ENCODE measurements at regions not wholly inside any gene's neighbourhood (a gene's known extent, or its start where the extent isn't known, plus 50 kb on each side); places are given as distances from the start of the nearest gene placed in this dataset.

GRCh38 chrX:109939498-109939897 is 63.4 kb upstream of the TMEM164 start:
- BruUV-seq (replicated peaks): no TSS peak
- Histone ChIP-seq H3K4me1 (ENCODE audit: control insufficient read depth, insufficient read depth, low read length) (no peaks in the 10 kb centered on the region), H3K36me3 (ENCODE audit: control insufficient read depth in 2 of 2, insufficient read depth in 2 of 2, low read length in 1 of 2) (no peaks in the 10 kb centered on the region), H2AFZ (ENCODE audit: control insufficient read depth, low read depth, low read length) (no peak overlapping the region), H3K9ac (ENCODE audit: control insufficient read depth, insufficient read depth, low read length) (no peak overlapping the region), H4K20me1 (ENCODE audit: control insufficient read depth, insufficient read depth) (no peaks in the 10 kb centered on the region), H3K79me2 (ENCODE audit: control insufficient read depth, insufficient read depth, low read length) (no peaks in the 10 kb centered on the region), H3K9me3 (replicated peaks; ENCODE audit: control insufficient read depth, insufficient read depth, low read length) (no peaks in the 10 kb centered on the region), H3K27ac (ENCODE audit: control insufficient read depth, insufficient read depth) (no peak overlapping the region), H3K4me3 (no peak overlapping the region), H3K4me2 (ENCODE audit: control insufficient read depth, insufficient read depth) (no peak overlapping the region), H3K27me3 (replicated peaks in 1 of 2; ENCODE audit: control insufficient read depth in 2 of 2, insufficient read depth in 2 of 2, low read length in 1 of 2) (no peaks in the 10 kb centered on the region; a peak in 1 of 4 replicates)
- TF ChIP-seq EGR1 (IDR thresholded peaks at IDR 0.05; ENCODE audit: borderline replicate concordance in 1 of 2, low read depth in 2 of 2, low read length in 2 of 2) (no peak), SMARCA5 (IDR thresholded peaks at IDR 0.05) (no peak), ZNF592 (IDR thresholded peaks at IDR 0.05) (no peak), SIX5 (IDR thresholded peaks at IDR 0.05; ENCODE audit: low read depth, low read length, severe bottlenecking) (no peak), NR2F1 (conservative IDR thresholded peaks at IDR 0.05) (no peak), BCL11A (IDR thresholded peaks at IDR 0.05; ENCODE audit: low read depth, low read length) (no peak), NFYB (IDR thresholded peaks at IDR 0.05; ENCODE audit: insufficient read depth, low read depth, low read length) (no peak), KDM1A (IDR thresholded peaks at IDR 0.05; ENCODE audit: borderline replicate concordance) (no peak), NR2C2 (IDR thresholded peaks at IDR 0.05; ENCODE audit: borderline replicate concordance, control insufficient read depth, insufficient read length, low read depth) (no peak), EZH2 (IDR thresholded peaks at IDR 0.05; ENCODE audit: borderline replicate concordance, control insufficient read depth, low read depth, low read length) (no peak)
- in situ Hi-C loops (cut with MboI) (no loop called here), intact Hi-C loops (cut with micrococcal nuclease; ENCODE audit: unreplicated experiment) (no loop called here)
- no peak for FAIRE-seq
- ChIA-PET RAD21 (ENCODE audit: unreplicated experiment) (no interaction called here), SMC1A (ENCODE audit: uncharacterized antibody, unreplicated experiment) (interaction anchor here (1.2 kb wide), 1 partner anchor 454 kb away, joined by 3 read pairs; no protein-coding TSS in a partner anchor), CTCF (interaction anchor here (1.3 to 1.4 kb wide), 2 partner anchors 19 to 48 kb away, joined by 3 to 4 read pairs; no protein-coding TSS in a partner anchor), POLR2A (no interaction called here)
- ATAC-seq: no peak
- DNase-seq (ENCODE audit: low read depth, low spot score): no peak
- WGBS (ENCODE audit: insufficient coverage, insufficient replicate concordance, low lambda C conversion rate, missing lambda C conversion rate): 0% methylated on average over 2 of the region's 2 CpGs
